GM20000 (cell line): ENCODE measurements at regions not wholly inside any gene's neighbourhood (a gene's known extent, or its start where the extent isn't known, plus 50 kb on each side); places are given as distances from the start of the nearest gene placed in this dataset.

ENCODE experiments used
- DNase-seq: peaks from one replicate; pipeline ENCODE4 v3.0.0; 2012; ENCODE audit warnings: low spot score
- TF ChIP-seq, protein P1 (sequence below): IDR thresholded peaks from 2 replicates; pipeline ENCODE4 v1.5.1; 2012; ENCODE audit warnings: mild to moderate bottlenecking, control low read depth; ENCODE audit errors: extremely low read depth, missing control alignments

DNA sequence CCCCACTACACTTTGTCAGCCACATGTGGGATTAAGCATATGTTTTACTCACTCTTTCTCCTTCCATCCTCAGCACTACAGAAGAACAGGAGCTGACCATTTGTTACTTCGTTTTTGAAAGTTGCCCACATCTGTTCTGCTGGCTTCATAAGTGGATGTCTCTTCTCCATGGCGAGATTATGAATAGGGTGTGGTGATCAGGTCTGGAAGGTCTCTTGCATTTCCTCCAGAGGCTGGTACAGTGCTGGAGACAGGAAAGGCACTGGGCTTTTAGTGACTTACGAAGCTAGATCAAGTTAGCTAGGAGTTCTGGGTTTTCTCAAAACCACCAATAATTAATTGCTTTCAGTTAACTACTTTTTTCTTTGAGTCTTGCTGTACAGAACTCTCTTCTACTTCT lies 136.5 kb downstream of the AQP4 start:
- no peak for DNase-seq
- TF ChIP-seq, protein P1, sequence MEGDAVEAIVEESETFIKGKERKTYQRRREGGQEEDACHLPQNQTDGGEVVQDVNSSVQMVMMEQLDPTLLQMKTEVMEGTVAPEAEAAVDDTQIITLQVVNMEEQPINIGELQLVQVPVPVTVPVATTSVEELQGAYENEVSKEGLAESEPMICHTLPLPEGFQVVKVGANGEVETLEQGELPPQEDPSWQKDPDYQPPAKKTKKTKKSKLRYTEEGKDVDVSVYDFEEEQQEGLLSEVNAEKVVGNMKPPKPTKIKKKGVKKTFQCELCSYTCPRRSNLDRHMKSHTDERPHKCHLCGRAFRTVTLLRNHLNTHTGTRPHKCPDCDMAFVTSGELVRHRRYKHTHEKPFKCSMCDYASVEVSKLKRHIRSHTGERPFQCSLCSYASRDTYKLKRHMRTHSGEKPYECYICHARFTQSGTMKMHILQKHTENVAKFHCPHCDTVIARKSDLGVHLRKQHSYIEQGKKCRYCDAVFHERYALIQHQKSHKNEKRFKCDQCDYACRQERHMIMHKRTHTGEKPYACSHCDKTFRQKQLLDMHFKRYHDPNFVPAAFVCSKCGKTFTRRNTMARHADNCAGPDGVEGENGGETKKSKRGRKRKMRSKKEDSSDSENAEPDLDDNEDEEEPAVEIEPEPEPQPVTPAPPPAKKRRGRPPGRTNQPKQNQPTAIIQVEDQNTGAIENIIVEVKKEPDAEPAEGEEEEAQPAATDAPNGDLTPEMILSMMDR: no peak

DNA sequence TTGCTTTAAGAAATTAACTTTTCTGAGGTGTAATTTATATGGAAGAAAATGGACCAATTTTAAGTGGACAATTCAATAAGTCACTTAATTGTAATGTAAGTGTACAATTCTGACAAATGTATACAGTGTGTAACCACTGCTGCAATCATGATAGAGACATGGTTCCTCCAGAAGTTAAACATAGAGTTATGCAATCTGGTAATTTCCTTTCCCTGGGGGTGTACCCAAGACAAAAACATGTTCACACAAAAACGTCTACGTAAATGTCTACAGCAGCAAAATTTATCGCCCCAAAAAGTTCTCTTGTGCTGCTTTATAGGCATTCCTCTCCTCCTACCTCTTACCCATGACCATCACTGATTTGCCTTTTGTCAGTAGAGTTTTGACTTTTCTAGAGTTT lies 141.5 kb downstream of the AQP4 start:
- DNase-seq: no peak
- TF ChIP-seq, protein P1: no peak

DNA sequence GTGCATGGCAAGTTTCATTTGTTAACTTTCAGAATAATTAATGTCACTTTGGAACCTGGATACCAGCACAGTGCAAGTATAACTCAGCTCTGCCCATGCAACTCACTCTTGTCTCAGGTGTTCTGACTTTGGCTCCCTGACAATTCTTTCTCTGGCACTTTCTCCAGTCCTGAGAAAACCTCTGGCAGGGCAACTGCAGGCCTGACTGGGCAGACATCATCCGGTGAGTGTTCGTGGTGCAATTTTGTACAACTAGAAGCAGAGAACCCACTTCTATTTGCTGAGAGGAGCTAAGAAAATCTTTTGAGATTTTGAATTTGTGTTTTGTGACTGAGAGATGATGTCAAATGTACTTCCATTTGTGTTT lies 143.0 kb downstream of the AQP4 start:
- TF ChIP-seq, protein P1: no peak
- no peak for DNase-seq

DNA sequence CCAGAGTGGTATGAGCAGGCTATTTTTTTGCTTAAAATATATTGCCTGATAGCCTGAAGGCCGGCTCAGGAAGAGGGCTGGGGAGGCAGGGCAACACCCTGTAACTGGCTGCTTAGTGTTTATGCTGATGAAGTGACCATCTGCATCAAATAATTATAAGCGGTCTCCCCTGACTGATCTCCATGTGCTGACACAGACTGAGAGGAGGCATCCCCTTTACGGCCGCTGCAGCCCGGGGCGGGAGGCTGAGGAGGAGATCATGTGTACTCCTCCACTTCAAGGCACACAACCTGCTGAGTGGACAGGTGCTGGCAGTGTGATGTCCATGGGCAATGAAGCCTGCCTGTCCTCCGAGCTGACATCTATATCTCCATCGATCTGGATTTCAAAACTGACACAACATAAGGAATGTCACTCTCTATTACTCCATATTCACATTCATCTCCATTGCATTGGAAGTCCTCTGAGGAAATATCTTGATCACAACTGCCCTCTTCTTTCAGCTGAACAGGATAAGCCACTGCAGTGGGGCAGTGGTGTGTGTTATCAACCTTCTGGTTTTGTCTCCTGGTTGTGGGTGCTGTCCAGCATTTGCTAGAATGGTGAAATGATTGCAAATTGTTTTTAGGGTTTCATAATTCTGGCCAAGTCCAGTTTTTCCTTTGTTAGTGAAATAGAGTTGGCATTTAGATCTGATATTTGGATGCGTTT lies 143.5 kb downstream of the AQP4 start:
- TF ChIP-seq, protein P1: no peak
- no peak for DNase-seq

DNA sequence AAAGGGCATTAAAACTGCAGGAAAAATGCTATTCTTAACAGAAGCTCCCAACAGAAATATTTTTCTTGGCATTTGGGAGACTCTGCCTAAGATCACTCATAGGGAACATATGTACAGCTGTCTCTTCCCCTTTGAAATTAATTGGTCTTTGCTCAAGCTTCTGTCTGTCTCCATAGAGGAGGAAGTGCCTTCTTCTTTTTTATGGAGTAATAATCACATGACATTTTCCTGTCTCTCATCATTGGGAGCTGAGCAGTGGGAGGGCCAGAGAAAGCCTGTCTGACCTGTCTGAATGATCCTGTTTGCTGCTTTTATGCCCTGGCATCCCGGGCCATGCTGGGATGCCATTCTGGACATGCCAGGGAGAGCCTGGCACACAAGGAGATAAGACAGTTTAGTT lies 145.6 kb downstream of the AQP4 start:
- TF ChIP-seq, protein P1: no peak
- DNase-seq: no peak

DNA sequence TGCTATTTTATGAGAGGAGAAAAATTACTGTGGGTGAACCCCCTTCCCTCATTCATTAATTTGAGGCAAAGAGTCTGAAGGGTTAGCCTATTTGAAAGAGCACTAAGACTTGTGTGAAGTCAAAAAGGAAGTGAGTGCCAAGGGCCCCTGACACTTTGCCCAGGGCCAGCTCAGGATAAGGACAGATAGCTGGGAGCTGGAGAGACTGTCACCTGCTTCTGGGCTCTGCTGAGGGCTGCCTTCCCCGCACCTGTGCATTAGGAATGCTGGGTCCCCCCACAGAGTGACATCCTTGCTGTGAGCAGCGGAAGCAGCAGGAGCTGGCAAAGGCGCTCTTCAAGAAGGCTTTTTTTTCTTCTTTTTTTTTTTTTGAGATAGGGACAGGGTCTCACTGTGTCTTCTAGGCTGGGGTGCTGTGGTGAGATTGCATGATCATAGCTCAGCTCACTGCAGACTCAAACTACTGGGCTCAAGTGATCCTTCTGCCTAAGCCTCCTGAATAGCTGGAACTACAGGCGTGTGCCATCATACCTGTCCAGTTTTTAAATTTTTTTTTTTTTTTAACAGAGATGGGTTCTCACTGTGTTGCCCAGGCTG lies 148.3 kb downstream of the AQP4 start:
- TF ChIP-seq, protein P1: no peak
- no peak for DNase-seq

DNA sequence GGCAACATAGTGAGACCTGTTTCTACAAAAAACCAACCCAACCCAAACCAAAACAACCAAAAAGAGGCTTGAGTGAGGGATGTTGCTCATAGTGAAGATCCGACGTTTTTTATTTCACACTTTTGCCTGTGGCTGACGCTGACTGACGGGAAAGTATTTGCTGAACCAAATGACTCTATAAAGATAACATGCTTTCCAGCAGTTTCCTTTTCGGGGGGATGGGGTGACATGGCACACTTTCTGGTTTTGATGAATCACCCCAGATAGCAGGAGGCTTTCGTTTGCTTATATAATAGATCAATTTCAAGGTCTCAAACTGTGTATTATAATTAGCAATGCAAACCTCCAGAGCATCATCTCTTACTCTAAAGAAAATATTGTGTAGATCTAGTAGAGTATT lies 150.8 kb downstream of the AQP4 start:
- TF ChIP-seq, protein P1: no peak
- DNase-seq: no peak
